ENCODE measurements at regions not wholly inside any gene's neighbourhood (a gene's known extent, or its start where the extent isn't known, plus 50 kb on each side); places are given as distances from the start of the nearest gene placed in this dataset.
"Not testable (repeated sequence)": the region's sequence is repeated elsewhere in the genome, so short reads cannot be mapped to it uniquely, and the experiment has no call there.

DNA sequence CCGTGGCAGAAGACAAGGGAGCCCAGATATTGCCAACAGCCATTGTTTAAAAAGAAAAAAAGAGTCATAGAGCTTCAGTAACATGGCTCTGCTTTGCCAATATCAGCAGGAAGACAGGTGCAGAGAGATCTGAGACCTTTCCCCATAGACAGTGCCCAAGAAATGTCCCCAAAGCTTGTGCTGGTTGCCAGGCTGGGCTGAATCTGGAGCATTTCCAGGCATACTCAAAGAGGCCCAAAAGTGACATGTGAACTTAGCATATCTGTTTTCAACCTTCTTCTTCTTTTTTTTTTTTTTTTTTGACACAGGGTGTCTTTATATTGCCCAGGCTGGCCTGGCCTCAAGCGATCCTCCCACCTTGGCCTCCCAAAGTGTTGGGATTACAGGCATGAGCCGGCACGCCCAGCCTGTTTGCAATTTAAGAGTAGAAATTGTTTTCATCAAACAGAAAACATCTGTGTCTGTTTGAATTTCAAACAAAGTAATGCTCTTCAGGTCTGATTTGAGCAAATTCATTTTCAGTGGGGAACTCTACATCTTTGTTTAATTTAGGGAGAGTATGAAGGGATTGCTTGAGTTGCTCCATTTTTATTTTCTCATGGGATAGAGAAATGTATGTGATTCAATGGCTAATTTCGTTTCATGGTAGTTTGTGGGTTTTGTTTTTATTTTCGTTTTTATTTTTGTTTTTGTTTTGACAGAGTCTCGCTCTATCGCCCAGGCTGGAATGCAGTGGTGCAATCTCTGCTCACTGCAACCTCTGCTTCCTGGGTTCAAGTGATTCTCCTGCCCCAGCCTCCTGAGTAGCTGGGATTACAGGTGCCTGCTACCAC is 56.6 kb upstream of the RBM47 start:
- ATAC-seq (no peak), DNase-seq (no peak)
- Histone ChIP-seq H3K4me3 (no peak overlapping the region), H3K36me3 (ENCODE audit: low read depth) (no peaks in the 10 kb centered on the region), H3K4me1 (ENCODE audit: low read depth) (no peaks in the 10 kb centered on the region), H3K9me3 (no peaks in the 10 kb centered on the region)
- intact Hi-C loops (cut with DNase I, micrococcal nuclease) = no loop called here
- TF ChIP-seq, protein P1, sequence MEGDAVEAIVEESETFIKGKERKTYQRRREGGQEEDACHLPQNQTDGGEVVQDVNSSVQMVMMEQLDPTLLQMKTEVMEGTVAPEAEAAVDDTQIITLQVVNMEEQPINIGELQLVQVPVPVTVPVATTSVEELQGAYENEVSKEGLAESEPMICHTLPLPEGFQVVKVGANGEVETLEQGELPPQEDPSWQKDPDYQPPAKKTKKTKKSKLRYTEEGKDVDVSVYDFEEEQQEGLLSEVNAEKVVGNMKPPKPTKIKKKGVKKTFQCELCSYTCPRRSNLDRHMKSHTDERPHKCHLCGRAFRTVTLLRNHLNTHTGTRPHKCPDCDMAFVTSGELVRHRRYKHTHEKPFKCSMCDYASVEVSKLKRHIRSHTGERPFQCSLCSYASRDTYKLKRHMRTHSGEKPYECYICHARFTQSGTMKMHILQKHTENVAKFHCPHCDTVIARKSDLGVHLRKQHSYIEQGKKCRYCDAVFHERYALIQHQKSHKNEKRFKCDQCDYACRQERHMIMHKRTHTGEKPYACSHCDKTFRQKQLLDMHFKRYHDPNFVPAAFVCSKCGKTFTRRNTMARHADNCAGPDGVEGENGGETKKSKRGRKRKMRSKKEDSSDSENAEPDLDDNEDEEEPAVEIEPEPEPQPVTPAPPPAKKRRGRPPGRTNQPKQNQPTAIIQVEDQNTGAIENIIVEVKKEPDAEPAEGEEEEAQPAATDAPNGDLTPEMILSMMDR (IDR thresholded peaks at IDR 0.05) = no peak

DNA sequence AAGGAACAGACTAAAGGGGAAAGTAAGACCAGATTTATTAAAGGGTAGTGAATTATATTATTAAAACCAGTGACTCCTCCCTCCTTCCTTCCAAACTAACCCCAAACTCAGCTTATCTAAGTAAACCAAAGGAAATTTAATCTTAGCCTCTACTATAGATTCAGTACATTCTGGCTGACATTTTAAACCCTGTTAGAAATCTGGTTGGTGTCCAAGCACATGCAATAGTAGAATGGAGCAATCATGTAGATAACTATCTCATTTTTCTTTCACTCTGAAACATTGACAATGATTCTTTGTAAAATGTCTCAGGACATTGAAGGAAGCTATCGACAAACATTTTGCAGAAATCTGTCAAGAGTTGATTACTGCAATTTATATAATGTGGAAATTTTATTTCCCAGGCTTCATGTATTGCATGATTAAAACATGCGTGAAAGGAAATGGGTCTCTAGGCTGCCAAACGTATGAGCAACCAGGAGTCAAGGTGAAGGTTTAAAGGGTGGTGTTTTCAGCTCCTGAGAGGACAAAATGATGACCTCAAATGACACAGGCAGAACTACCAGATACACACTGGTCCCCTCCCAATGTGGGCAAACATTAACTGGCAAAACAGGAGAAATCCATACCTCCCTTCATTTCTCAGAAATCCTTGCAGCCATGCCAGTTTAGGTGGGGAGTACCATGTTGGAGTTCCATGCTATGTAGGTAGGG is 58.2 kb upstream of the RBM47 start:
- ATAC-seq = no peak
- intact Hi-C loops (cut with DNase I, micrococcal nuclease) = no loop called here

DNA sequence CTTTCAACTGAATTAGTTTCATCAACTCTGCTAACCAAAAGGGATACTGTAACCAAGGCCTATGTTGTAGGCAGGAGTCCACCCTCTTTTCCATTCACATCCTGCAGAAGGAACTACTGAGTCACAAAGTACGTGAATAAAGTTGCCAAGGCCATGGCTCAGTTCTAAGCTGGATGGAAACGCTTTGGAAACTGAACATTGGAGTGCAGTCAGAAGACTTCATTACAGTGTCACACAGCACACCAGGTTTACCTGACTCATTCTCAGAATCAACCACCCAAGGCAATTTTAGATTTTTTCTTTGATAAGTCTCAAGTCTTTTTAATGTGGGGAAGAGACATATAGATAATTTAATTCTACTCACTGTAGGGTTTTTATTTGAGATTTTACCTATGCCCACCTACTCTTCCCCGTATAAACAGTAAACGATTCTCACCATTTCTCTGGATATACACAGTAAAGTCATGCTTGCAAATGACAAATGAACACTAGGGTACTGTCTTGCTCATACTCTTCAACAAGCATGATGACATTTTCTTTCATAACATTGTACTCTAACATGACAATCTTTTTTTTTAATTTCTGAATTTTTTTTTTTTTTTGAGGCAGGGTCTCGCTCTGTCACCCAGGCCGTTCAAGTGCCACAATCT is 58.9 kb upstream of the RBM47 start:
- Histone ChIP-seq H3K4me3 (no peak overlapping the region), H3K36me3 (ENCODE audit: low read depth) (no peaks in the 10 kb centered on the region), H3K4me1 (ENCODE audit: low read depth) (no peaks in the 10 kb centered on the region), H3K9me3 (no peaks in the 10 kb centered on the region)
- ATAC-seq (no peak), DNase-seq (no peak)
- intact Hi-C loops (cut with DNase I, micrococcal nuclease) = no loop called here
- TF ChIP-seq, protein P1 (IDR thresholded peaks at IDR 0.05) = no peak

More for the DNA sequence above, 58.2 kb upstream of the RBM47 start:
- Histone ChIP-seq H3K9me3 (no peaks in the 10 kb centered on the region), H3K36me3 (ENCODE audit: low read depth) (no peaks in the 10 kb centered on the region), H3K4me1 (ENCODE audit: low read depth) (no peaks in the 10 kb centered on the region), H3K4me3 (no peak overlapping the region)
- TF ChIP-seq, protein P1 (IDR thresholded peaks at IDR 0.05) = no peak
- no peak for DNase-seq

DNA sequence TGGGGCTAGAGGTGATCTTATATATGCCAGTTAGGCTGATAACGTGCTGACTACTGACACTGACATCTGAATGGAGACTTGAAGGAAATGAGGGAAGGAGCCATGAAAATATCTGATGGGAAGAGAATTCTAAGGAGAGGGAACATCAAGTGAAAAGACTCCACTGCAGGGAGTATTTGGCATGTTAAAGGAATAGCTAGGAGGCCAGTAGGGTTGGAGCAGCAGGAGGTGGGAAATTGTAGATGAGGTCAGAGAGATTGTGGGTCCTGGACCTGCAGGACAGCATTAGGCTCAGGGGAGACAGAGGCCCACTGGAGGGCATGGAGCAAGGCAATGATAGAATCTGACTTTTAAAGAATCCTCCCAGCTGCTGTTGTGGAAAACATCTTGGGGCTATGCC is 55.8 kb upstream of the NSUN7 start:
- DNase-seq (no peak), ATAC-seq (no peak)
- intact Hi-C loops (cut with DNase I, micrococcal nuclease) = no loop called here
- no peaks in the 10 kb centered on the region for H3K4me1 ChIP-seq (ENCODE audit: low read depth)
- H3K9me3 ChIP-seq = no peaks in the 10 kb centered on the region
- H3K36me3 ChIP-seq (ENCODE audit: low read depth) = no peaks in the 10 kb centered on the region
- no peak overlapping the region for H3K4me3 ChIP-seq
- TF ChIP-seq, protein P1 (IDR thresholded peaks at IDR 0.05) = no peak

DNA sequence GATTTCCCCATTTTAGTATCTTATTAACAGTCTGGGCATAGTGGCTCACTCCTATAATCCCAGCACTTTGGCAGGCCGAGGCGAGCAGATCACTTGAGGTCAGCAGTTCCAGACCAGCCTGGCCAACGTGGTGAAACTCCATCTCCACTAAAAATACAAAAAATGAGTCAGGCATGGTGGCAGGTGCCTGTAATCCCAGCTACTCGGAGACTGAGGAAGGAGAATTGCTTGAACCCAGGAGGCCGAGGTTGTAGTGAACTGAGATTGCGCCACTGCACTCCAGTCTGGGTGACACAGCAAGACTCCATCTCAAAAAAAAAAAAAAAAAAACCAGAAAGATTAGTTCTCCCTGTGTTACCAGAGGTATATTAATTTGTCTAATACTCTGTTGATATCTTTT is 52.3 kb upstream of the NSUN7 start:
- H3K4me3 ChIP-seq; ATAC-seq; intact Hi-C loops (cut with DNase I, micrococcal nuclease); H3K4me1 ChIP-seq (ENCODE audit: low read depth); H3K36me3 ChIP-seq (ENCODE audit: low read depth); H3K9me3 ChIP-seq; DNase-seq: not testable (repeated sequence)

DNA sequence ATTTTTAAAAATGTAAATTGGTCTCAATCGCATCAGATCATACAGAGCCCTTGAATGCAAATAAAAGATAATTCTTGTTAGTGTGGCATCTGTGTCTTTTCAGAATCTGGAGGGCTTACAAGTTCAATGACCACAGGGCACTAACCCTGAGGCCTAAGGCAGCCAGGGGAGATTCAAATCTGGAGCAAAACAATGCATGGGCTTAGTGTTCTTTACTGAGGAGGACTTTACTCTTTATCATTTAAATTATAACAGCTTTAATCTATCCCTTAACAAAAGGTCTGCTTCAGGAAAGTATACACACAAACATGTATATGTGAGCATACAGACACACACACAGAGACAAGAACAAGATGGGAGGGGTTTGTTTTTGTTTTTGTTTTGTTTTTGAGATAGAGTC is 51.0 kb upstream of the NSUN7 start:
- Histone ChIP-seq H3K36me3 (ENCODE audit: low read depth) (no peaks in the 10 kb centered on the region), H3K9me3 (no peaks in the 10 kb centered on the region), H3K4me1 (ENCODE audit: low read depth) (no peaks in the 10 kb centered on the region), H3K4me3 (no peak overlapping the region)
- DNase-seq (no peak), ATAC-seq (no peak)
- intact Hi-C loops (cut with DNase I, micrococcal nuclease) = no loop called here
- TF ChIP-seq, protein P1 (IDR thresholded peaks at IDR 0.05) = no peak

Measured in mucosa of descending colon (tissue), 3 donors.